GM19025 (cell line): ENCODE measurements at regions not wholly inside any gene's neighbourhood (a gene's known extent, or its start where the extent isn't known, plus 50 kb on each side); places are given as distances from the start of the nearest gene placed in this dataset.
"Not testable (repeated sequence)": the region's sequence is repeated elsewhere in the genome, so short reads cannot be mapped to it uniquely, and the experiment has no call there.

Experiments
- ATAC-seq: cut with Tn5 transposase; IDR thresholded peaks from one replicate; pipeline ENCODE4 v1.9.1; 2021; ENCODE audit warnings: mild to moderate bottlenecking, low read depth, moderate library complexity; ENCODE audit not compliant: unreplicated experiment

- ATAC-seq, result not testable (repeated sequence)
These were observed 423.7 kb downstream of the OLFM4 start for GRCh38 chr13:53452263-53452808.

DNA sequence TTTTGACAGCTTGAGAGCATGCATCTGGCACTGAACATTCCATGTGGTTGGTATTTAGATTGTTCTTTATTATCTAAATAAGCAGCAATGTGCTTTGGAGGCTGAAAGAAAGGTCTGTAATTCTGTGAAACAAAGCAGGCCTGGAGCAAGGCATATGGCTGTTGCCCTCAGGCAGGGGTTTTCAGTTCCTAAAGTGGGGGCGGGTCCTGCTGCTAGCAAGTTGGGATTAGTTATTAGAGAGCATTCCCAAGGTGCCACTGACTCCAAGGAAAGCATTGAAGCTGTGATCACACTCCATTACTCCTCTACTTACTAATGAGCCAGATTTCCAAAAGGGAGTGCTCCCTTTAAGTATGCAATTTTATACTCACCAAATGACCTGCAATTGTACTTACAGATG is 432.2 kb downstream of the OLFM4 start:
- ATAC-seq, result no peak

GRCh38 chr13:53463106-53463505 is 434.5 kb downstream of the OLFM4 start:
- no peak for ATAC-seq

GRCh38 chr13:53466576-53466975 is 438.0 kb downstream of the OLFM4 start:
- ATAC-seq, result no peak

GRCh38 chr13:53473397-53473796 is 444.8 kb downstream of the OLFM4 start:
- ATAC-seq, result no peak

- no peak for ATAC-seq
These were observed 446.3 kb downstream of the OLFM4 start for GRCh38 chr13:53474878-53475277.

DNA sequence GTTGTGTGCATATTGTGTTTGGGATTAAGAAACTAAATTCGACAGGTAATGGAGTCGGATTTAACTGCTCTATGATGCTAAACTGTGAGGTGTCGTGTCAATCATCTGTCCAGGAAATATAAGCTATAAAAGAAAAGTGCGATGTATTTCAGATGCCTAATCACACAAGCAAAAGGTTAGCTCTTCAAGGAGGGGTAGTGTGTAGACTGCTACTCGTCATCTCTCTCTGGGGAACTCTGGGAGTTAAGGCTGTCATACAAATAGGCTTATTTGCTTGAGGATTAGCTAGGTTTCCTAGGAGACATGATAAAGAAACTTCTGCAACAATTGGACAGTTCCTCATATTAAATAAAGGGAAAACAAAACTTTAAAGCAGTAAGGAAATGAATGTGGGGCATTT is 462.1 kb downstream of the OLFM4 start:
- ATAC-seq, result no peak

DNA sequence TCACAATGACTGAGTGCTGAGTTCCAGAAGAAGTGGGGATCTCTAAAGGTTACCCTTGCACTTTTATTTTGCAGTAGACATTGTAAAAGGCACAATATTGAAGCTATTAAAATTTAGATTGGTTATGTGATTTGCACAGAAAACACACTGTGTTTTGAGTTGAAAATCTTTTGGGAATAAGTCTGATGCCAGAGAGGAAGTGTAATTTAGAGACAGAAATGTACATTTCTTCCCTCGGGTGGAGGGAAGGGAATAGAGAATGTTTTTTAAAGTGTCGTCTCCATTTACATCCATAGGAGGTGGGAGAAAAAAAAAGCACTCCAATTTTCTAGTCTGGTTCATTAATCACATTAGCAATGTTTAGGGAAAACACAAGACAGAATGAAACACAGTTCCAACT is 465.8 kb downstream of the OLFM4 start:
- no peak for ATAC-seq

DNA sequence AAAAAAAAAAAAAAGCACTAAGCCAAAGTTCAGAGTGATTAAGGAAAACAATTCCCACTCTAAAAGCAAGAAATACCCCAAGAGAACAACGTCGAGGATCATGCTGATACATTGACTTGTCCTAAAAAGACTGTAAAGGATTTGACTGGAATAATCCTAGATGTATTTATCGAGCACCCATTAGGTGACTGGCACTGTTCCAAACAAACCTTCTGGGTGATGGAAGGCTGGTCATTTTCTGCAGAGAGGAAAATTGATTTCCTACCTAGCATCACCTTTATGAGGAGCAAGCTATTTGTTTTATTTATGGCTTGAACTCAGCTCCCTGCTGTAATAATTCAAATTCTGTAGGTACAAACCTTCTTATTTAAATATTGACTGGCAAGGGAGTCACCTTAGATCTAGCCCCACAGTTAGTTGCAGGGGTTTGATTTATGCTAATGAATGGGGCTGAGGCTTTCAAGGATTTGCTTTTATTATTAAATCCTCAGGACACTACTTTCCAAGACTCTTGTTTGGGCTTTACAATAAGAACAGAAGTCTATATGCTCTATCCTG is 471.0 kb downstream of the OLFM4 start:
- ATAC-seq, result no peak

GRCh38 chr13:53501387-53501786 is 472.8 kb downstream of the OLFM4 start:
- ATAC-seq, result no peak

DNA sequence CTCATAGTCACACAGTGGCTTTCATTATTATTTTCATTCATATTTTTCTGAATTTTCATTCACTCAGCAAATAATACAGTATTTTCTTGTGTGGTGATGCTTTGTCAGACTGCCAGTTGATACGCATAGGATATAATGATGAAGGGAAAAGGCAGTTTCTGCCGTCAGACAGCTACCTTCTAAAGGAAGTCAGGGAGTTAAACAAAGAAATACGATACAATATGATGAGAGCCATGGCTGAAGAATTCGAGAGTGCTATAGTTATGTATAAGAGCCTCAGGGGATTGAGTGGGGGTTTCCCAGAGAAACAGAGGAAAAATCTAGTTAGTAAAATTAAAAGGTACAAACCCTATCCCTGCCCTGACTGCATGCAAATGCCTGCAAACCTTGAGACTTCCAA is 479.1 kb downstream of the OLFM4 start:
- no peak for ATAC-seq

DNA sequence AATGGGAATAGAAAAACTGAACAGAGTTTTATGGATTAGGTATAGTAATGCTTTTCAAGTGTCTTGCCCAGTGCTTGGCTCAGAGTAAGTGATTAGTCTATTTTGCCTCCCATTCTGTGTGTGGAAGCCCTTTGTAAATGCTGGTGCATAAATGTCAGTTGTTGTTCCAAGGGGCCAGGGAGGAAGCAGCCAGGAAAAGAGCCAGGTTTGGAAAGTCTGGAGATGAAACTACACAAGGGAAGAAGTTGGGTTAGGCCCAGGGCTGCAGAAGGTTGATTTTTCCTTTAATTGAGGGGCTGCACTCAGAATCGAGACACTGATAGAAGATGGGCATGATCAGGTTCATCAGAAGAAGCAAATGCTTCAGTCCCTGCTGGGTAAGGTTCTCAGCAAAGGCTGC is 484.0 kb downstream of the OLFM4 start:
- ATAC-seq, result no peak

DNA sequence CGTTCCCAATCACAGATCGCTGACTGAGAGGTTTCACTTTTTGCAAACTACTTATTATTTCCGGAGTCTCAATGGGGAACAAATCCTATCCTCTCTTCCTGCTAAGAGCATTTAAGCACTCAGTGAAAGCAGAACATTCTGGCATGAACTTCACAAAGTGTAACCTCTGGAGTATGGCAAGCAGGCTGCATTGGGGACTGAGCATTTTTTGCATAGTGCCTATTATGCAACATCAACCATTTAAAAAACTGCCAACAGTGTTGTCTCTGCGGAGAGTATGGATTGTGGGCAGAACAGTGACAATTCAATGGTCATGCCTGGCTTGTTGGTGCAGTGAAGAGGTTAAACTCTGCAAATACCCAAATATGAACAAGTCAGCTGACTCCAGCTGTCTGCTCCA is 484.6 kb downstream of the OLFM4 start:
- ATAC-seq, result no peak

DNA sequence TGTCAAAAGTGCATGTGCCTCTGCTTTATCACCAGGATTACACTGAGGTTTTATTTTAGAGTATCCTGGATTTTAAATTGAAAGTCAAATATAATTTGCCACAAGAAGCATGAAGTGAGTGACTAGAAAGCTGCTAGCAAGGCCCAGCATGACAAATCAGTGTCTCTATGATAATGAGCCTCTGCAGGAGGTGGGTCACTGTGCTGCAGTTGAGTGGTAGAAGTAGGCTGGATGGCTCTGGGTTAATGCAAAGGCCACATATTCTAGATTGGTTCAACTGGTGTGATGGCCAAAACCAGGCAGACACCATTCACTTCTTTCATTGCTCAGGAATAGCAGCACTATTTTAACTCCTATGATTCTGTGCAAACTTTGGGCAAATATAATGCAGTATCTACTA is 491.5 kb downstream of the OLFM4 start:
- ATAC-seq, result no peak

DNA sequence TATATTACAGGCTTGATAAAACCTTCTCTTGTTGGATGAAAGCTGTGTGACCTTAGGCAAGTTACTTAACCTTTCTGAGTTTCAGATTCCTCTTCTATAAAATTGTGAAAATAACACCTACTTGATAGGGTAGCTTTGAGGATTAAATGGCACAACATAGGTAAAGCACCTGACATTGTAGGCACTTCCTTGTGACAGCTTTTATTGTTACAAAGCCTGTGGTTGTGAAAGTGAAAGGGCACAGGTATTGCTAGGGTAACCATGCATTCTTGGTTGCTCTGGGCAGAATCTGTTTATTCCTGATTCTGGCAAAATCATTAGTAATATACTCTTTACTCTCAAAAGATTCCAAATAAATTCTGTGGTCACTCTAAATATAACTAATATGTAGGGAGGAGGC is 493.4 kb downstream of the OLFM4 start:
- ATAC-seq, result no peak

DNA sequence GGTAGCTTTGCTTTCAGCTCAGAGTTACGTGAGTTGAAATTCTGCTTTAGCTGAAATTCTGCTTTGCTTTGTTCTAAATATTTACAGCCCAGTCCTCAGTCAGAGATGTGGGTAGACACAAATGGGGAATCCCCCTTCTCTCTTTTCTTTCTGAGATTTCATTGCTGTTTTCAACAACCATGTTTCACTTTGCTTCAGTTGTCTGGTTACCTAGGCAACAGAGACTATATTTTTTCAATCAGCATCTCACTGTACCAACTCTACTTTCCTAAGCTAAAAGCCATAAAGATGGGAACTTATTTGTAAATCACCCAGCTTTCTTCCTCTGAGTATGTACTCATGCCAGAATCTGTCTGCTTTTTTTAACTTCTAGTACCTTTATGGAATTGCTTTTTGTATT is 509.0 kb downstream of the OLFM4 start:
- ATAC-seq, result no peak

DNA sequence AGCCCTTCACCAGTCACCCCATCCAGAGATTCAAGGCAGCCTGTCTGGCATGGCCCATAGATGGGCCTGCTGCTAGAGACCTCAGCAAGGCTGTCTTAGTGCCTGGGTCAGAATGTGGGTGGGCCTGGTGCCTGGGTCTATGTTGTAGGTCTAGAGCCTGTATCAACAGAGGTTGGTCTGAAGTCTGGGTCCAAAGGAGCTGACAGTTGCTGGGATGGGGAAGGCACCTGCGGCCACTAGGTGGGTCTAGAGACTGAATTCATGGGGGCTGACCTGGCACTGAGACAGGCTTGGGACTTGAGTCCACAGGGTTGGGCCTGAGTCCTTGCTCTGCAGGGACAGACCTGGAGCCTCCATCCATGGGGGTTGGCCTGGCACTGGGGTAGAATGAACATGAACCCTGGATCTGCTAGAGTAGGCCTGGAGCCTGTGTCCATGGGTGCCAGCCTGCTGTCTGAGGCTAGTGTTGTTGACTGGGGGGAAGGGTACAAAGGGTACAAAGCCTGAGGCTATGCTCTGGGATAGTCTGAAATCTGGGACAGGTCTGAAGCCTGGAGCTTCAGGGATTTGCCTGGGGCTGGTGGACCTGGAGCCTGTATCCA is 516.8 kb downstream of the OLFM4 start:
- ATAC-seq, result no peak

DNA sequence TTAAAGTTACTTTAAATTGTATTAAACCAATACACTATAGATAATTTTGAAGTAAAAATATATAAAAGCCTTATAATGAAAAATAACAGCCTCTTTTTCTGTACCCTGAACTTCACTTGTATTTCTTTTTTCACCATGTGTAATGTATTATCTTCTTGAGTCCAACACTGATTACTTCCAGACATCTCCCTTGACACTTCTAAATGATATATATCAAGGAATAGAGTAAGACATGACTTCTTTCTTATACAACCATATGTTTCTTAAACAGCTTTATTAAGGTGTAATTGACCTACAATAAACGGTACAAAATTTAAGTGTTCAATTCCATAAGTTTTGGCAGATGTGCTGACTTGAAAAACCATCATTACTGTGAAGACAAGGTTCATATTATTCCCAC is 531.9 kb downstream of the OLFM4 start:
- no peak for ATAC-seq

- no peak for ATAC-seq
These were observed 533.8 kb downstream of the OLFM4 start for GRCh38 chr13:53562419-53562818.

GRCh38 chr13:53568491-53568890 is 539.9 kb downstream of the OLFM4 start:
- no peak for ATAC-seq

DNA sequence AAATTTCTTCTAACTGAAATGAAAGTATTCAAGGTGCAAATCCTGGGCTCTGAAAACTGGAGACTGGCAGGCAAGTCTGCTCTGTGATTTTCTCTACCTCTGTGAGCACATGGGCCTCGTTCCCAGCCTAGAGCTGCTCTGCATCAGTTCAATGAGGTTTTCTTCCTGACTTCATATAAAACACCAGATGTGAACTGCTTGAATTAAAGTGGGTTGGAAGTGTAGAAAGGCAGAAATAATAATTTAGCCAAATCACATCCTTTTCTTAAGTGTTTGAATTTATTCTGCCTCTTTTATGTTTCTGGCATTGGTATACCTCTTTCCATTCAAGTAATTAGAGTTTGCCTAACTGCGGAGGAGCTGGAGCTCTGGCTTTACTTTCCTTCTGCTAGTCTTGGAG is 540.8 kb downstream of the OLFM4 start:
- no peak for ATAC-seq

GRCh38 chr13:53601113-53601512 is 572.5 kb downstream of the OLFM4 start:
- no peak for ATAC-seq

GRCh38 chr13:53605326-53605725 is 576.7 kb downstream of the OLFM4 start:
- no peak for ATAC-seq
